ACHN (cell line): ENCODE measurements at regions not wholly inside any gene's neighbourhood (a gene's known extent, or its start where the extent isn't known, plus 50 kb on each side); places are given as distances from the start of the nearest gene placed in this dataset.
"Not testable (repeated sequence)": the region's sequence is repeated elsewhere in the genome, so short reads cannot be mapped to it uniquely, and the experiment has no call there.

Experiments
- DNase-seq: peaks from one replicate; pipeline ENCODE4 v3.0.0-alpha.2; 2015
- in situ Hi-C: cut with HindIII; loops from 2 replicates; pipeline ENCODE4 v1.10.0; 2017; ENCODE audit warnings: low sequenced_read_pairs, low pct_ligation_motif_present, low pct_unique_long_range_greater_than_20kb

DNA sequence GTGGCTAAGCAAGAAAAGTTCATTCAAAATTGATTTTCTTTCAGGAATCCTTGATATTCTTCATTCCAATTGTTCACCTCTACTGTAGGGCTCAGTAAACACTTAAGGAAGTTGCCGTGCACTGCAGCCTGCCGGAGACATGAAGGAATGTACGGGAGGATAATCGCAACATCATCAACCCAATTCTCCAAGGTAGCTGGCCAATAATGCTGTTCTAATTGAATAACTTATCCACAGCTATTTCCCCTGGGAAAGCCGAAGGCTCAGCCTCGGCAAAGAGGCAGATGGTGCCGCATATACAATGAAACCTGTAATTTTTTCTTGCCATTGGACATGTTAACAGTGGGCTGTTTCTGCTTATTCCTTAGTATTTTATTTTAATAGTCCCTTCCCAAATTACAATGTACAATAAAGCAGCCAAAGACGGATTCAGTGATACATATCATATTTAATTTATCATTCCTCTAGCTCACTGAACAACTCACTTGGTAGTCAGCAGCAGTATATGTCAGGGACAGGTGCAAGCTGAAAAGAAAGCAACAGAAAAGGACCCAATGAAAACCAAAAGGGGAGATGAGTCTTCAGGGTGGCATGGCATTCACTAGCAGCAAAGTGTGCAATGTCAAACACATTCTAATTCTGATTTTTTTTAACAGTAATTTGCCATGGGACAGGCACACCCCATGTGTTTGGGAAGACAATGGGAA, 420.5 kb upstream of the KLF12 start:
- in situ Hi-C loops, result no loop called here
- no peak for DNase-seq

- in situ Hi-C loops, result no loop called here
- DNase-seq, result no peak
These were observed 415.8 kb upstream of the KLF12 start for GRCh38 chr13:74550039-74550438.

- in situ Hi-C loops, DNase-seq: not testable (repeated sequence)
These were observed 402.4 kb upstream of the KLF12 start for GRCh38 chr13:74536649-74537048.

DNA sequence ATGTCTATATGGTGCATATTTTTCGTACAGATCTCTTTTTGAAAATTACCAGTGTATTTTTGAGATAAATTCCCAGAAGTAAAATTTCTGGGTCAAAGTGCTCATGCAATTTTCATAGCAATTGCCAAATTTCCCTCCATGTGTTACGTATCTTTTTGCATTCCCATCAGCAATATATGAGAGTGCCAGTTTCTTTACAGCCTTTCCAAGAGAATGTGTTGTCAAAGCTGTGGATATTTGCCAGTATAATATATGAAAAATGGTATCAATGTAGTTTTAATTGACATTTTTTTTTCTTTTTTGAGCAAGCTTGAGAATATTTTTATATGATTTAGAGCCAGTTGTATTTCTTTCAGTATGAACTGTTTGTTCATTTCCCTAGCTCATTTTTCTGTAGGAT, 399.0 kb upstream of the KLF12 start:
- in situ Hi-C loops, result no loop called here

GRCh38 chr13:74530011-74530410, 395.8 kb upstream of the KLF12 start:
- in situ Hi-C loops, result no loop called here
- DNase-seq, result no peak

More for the DNA sequence above, 399.0 kb upstream of the KLF12 start:
- no peak for DNase-seq

GRCh38 chr13:74528734-74529513, 394.7 kb upstream of the KLF12 start:
- in situ Hi-C loops, result no loop called here
- no peak for DNase-seq

DNA sequence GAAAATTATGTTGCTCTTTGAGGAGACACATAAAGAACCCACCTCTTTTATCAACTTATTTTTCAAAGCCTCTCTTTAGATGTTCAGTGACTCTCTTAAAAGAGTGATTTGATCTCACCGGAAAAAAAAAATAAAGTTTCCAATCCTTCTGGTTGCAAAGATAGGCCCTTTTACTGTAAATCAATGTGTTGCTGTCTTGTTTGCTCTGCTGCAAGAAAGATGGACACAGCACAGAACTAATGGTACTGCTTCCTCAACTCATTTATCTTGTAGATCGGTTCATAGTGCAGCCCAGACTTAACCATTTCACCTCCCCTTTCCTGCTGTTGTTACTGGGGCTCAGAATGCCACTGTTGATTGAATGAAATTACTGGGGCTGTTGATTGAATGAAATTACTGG, 388.9 kb upstream of the KLF12 start:
- no peak for DNase-seq
- in situ Hi-C loops, result no loop called here

DNA sequence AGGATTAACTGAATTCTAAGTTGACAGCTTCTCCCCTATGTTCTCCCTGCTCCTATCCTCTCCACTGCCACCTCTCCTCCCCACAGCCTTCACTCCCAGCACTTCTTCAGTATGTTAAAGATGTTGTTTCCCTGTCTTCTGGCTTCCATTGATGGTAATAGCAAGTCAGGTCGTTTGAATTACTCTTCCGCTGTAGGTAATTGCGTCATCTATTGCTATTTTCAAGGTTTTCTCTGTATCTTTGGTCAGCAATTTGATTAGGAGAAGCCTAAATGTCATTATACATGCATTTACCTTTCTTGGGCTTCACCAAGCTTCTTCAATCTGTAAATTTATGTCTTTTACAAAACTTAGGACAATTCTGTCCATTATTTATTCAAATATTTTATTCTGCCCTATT, 377.3 kb upstream of the KLF12 start:
- no peak for DNase-seq
- in situ Hi-C loops, result no loop called here

DNA sequence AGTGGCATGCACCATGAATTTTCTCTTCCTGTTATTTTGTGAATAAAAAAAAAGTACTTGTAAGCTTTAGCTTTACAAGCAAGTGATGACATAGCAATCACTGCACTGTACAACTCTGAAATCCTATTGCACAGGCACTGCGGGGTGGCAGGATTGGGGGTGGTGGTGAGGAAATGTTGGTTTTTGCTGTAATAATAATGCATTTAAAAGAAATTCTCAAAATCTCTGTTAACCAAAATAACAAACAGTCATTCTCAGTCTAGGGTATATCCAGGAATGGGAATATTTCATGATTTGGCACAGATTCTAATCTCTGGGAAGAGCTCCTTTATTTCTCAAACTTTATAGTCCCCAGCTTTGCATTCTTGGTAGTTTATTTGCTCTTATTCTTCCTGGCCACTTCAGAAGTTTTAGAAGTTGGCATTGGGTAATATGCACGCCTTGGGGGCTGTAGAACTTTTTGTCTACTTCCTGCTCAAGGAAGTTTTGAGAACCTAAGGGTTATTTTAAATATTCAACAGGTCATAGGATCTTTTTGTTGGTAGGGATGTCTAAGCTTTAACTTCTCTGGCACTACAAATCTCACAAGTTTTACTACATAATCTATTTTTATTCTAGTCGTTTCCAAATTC, 353.0 kb upstream of the KLF12 start:
- in situ Hi-C loops, result no loop called here

DNA sequence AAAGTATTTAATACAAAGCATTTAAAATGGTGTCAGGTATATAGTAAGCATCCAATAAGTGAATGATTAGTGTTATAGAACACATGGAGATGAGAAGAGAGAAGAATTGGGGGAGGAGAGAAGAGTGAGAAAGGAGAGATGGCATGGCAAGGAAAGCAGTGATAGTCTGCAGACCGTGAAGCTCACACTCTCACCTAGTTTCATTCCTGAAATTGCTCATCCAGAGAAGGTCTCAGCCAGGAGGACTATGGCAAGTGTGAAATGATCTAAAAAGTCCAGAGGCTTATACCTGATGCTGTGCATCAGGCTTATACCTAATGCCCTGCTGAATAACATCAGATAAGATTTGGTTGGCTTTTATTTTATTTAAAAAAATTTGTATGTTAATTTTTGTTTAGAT, 351.6 kb upstream of the KLF12 start:
- DNase-seq, result no peak
- in situ Hi-C loops, result no loop called here

More for the DNA sequence above, 353.0 kb upstream of the KLF12 start:
- DNase-seq, result no peak

GRCh38 chr13:74479124-74479523, 344.9 kb upstream of the KLF12 start:
- in situ Hi-C loops, result no loop called here
- DNase-seq, result no peak

DNA sequence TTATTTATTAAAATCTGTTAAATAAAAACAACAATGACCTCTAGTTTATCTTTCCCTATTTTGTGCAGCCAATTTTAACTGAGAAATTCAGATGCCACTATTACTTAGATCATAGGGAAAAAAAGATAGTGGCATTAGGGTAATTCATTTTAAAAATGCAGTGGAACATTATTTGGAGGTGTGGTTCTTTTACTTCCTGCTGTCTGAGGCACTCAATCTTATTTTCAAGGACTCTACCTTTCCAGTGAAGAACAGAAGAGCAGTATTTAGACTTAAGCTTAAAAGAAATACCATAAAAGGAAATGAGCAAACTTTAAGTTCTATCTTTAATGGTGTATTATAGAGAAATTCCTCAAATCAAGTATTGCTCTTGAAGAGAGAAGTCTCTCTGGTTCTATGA, 342.6 kb upstream of the KLF12 start:
- DNase-seq, result no peak
- in situ Hi-C loops, result no loop called here

GRCh38 chr13:74476365-74476764, 342.2 kb upstream of the KLF12 start:
- in situ Hi-C loops, result no loop called here

DNA sequence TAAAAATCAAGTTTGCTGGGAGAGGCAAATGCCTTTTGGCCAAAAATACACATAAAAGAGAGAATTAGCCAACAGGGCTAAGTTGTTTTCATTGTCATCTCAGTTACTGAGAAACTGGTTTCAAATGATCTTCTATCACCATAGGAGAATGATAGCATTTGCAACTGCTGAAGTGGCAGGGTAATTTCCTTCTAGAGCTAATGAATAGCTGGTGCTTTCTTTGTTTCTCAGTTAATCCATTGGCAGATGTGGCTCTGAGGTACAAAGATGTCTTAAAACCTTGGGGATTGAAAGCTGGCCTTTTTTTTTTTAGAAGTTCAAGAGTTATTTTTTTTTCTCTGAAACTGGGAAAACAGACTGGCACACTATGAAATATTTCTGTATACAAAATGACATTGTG, 332.7 kb upstream of the KLF12 start:
- DNase-seq, result no peak
- in situ Hi-C loops, result no loop called here

More at GRCh38 chr13:74476365-74476764, 342.2 kb upstream of the KLF12 start:
- DNase-seq, result no peak

- in situ Hi-C loops, result no loop called here
These were observed 331.8 kb upstream of the KLF12 start for GRCh38 chr13:74466020-74466419.

GRCh38 chr13:74465271-74465670, 331.1 kb upstream of the KLF12 start:
- DNase-seq, result no peak
- in situ Hi-C loops, result no loop called here

More at GRCh38 chr13:74466020-74466419, 331.8 kb upstream of the KLF12 start:
- DNase-seq, result no peak

GRCh38 chr13:74464670-74465069, 330.5 kb upstream of the KLF12 start:
- in situ Hi-C loops, result no loop called here
- DNase-seq, result no peak

- in situ Hi-C loops, result no loop called here
- no peak for DNase-seq
These were observed 326.8 kb upstream of the KLF12 start for GRCh38 chr13:74461011-74461410.

DNA sequence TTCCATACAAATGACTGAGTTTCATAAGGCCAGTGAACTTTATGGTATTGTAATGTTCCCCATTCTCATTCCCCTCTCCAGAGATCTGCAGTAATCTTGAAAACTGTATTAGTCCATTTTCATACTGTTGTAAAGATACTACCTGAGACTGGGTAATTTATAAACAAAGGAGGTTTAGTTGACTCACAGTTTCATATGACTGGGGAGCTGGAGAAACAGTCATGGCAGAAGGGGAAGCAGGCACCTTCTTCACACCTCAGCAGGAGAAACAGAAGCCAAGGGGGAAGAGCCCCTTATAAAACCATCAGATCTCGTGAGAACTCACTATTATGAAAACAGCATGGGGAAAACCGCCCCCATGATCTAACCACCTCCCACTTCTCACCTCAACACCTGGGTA, 318.7 kb upstream of the KLF12 start:
- no peak for DNase-seq

GRCh38 chr13:74452176-74452575, 318.0 kb upstream of the KLF12 start:
- in situ Hi-C loops, result no loop called here

More for the DNA sequence above, 318.7 kb upstream of the KLF12 start:
- in situ Hi-C loops, result no loop called here

More at GRCh38 chr13:74452176-74452575, 318.0 kb upstream of the KLF12 start:
- DNase-seq, result no peak
